NCI-H510A (cell line): ENCODE measurements at regions not wholly inside any gene's neighbourhood (a gene's known extent, or its start where the extent isn't known, plus 50 kb on each side); places are given as distances from the start of the nearest gene placed in this dataset.
"Not testable (repeated sequence)": the region's sequence is repeated elsewhere in the genome, so short reads cannot be mapped to it uniquely, and the experiment has no call there.

Experiments
- DNase-seq: peaks from one replicate; lab custom pipeline; 2025; lab: John Stamatoyannopoulos, UW

DNA sequence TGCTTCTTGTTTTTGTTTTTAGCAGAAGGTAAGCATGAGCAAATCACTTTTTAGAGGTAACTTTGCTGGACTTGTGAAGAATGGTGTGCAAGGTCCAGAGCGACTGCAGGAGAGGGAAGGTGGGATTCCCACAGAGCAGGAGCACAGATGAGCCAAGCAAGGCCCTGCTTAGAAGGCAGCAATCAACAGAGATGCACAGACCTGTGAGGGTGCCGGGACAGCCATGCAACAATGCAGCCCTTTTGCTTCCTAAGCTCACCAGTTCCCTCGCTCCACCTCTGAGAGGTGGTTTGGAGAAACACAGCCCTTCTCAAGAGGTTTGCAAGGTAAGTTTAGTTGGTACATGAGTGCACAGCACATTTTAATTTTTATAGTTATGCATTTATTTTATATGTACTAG is 85.1 kb upstream of the FBXO28 start:
- DNase-seq: not testable (repeated sequence)

GRCh38 chr1:224023122-224023521 is 90.8 kb upstream of the FBXO28 start:
- DNase-seq: not testable (repeated sequence)

DNA sequence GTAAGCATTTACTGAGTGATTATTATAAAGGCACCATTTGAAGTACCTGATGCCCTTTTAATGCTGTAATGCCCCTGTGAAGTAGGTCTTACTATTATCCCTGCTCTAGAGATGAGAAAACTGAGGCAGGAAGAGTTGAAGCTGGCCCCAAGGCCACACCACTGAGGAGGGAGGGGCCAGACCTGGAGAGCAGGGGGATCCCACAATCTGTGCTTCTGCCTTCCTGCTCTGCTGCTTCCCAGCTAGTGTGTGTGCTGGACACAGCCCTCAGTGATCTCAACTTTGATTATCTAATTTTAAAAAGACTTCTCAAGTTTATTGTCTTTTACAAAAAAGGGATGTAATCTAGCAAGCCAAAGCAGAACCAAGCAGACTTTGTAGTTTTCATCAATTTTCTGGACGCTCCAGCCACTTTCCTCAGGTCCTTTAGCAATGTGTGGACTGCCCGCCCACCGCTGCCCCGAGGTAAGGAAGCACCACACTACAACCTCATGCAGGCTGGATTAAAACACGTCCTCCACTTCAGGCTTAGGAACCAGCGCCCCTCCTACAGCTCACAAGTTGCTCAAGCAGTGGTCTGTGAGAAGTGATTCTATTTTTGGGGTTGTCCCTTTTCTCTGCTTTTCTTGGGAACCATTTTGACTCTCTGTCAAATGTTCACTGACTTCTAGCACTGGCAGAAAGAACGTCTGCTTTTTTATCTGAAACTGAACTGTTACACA is 91.5 kb upstream of the FBXO28 start:
- not testable (repeated sequence) for DNase-seq

GRCh38 chr1:224019866-224020265 is 94.0 kb upstream of the FBXO28 start:
- not testable (repeated sequence) for DNase-seq

DNA sequence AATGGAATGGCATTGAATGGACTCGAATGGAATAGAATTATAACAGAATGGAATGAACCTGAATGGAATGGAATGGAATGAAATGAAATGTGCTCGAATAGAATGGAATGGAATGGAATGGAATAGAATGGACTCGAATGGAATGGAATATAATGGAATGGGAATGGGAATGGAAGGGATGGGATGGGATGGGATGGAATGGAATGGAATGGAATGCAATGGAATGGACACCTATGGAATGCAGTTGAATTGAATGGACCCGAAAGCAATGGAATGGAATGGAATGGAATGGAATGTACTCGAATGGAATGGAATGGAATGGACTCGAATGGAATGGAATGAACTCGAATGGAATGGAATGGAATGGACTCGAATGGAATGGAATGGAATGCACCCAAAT is 98.1 kb upstream of the FBXO28 start:
- DNase-seq: not testable (repeated sequence)

DNA sequence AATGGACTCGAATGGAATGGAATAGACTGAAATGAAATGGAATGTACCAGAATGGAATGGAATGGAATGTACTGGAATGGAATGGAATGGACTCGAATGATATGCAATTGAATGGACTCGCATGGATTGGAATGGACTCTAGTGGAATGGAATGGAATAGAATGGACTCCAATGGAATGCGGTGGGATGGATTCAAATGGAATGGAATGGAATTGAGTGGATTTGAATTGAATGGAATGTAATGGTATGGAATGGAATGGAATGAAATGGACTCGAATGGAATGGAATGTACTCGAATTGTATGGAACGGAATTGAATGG is 99.6 kb upstream of the FBXO28 start:
- no peak for DNase-seq

- not testable (repeated sequence) for DNase-seq
Observed at GRCh38 chr1:224013626-224014329, 100.1 kb upstream of the FBXO28 start.

- DNase-seq: not testable (repeated sequence)
Observed at GRCh38 chr1:224012807-224013434, 101.0 kb upstream of the FBXO28 start.

DNA sequence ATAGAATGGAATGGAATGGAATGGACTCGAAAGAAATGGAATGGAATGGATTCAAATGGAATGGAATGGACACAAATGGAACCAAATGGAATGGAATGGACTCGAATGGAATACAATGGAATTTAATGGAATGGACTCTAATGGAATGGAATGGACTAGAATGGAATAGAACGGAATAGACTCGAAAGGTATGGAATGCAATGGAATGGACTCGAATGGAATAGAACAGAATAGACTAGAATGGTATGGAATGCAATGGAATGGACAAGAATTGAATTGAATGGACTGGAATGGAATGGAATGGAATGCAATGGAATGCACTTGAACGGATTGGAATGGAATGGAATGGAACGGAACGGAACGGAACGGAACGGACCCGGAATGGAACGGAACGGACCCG is 101.7 kb upstream of the FBXO28 start:
- DNase-seq: not testable (repeated sequence)

- not testable (repeated sequence) for DNase-seq
Observed at GRCh38 chr1:224011751-224012150, 102.2 kb upstream of the FBXO28 start.

- not testable (repeated sequence) for DNase-seq
Observed at GRCh38 chr1:224011153-224011552, 102.8 kb upstream of the FBXO28 start.

GRCh38 chr1:224005973-224006372 is 107.9 kb upstream of the FBXO28 start:
- not testable (repeated sequence) for DNase-seq

GRCh38 chr1:224004552-224005315 is 109.2 kb upstream of the FBXO28 start:
- DNase-seq: not testable (repeated sequence)

GRCh38 chr1:224003896-224004295 is 110.0 kb upstream of the FBXO28 start:
- not testable (repeated sequence) for DNase-seq

- DNase-seq: not testable (repeated sequence)
Observed at GRCh38 chr1:224001757-224002156, 112.2 kb upstream of the FBXO28 start.

DNA sequence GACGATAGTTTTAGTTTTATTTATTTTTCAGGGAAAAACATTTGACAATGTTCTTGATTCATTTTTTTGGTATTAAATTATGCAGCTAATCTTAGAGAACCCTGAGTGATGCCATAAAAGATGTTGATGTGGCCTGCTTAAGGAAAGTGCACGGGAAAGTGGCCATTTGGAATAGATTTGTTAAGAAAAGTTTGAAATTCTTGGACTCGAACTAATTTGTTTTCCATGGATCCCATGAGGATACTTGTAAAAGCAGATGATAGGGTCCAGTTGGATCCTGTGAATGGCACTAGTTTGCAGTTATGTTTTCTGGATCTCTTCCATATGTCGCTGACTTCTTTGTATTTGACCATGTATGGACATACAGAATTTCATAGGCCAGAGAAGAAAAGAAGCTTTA is 114.2 kb upstream of the FBXO28 start:
- not testable (repeated sequence) for DNase-seq

- not testable (repeated sequence) for DNase-seq
Observed at GRCh38 chr1:223998676-223999455, 115.0 kb upstream of the FBXO28 start.

DNA sequence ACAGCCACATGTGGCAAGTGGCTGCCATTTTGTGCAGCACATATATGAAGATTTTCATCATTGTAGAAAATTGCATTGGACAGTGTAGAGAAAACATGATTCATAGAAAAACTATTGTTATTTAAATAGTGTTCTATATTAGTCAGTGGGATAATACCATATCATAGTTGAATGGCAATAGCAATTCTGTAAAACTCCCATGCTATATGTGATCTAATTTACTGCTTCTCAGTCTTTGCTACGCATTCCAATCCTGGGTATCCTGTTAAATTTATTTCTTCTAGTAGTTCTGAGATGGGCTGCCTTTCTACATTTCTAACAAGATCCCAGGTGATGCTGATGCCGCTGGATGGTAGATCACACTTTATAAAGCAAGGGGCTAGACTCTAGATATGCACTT is 117.5 kb upstream of the FBXO28 start:
- not testable (repeated sequence) for DNase-seq

- peak; percentile 93 for DNase-seq
Observed at GRCh38 chr1:223992456-223993246, 121.3 kb upstream of the FBXO28 start.

- not testable (repeated sequence) for DNase-seq
Observed at GRCh38 chr1:223991297-223991857, 122.5 kb upstream of the FBXO28 start.
